Fibroblast of the aortic adventitia (primary cell): ENCODE measurements at regions not wholly inside any gene's neighbourhood (a gene's known extent, or its start where the extent isn't known, plus 50 kb on each side); places are given as distances from the start of the nearest gene placed in this dataset.

Source experiments
- DNase-seq: peaks from one replicate; pipeline ENCODE4 v3.0.0-alpha.2; 2010; ENCODE audit warnings: low read depth
- H3K4me3 ChIP-seq: 2 replicates; pipeline ENCODE4 v1.5.1; 2011; ENCODE audit warnings: low read depth, mild to moderate bottlenecking, control low read depth, low read length, moderate library complexity
- CTCF ChIP-seq: IDR thresholded peaks from 2 replicates; pipeline ENCODE4 v1.5.1; 2011; ENCODE audit warnings: mild to moderate bottlenecking, low read length, control low read depth, inconsistent platforms; ENCODE audit not compliant: insufficient read depth

- H3K4me3 ChIP-seq, result no peak overlapping the region
- TF ChIP-seq CTCF, result no peak
- no peak for DNase-seq
Observed at GRCh38 chr3:20608054-20608738, 422.2 kb upstream of the SGO1 start.

GRCh38 chr3:20604659-20605058 lies 418.7 kb upstream of the SGO1 start:
- H3K4me3 ChIP-seq, result no peak overlapping the region
- no peak for DNase-seq
- no peak for TF ChIP-seq CTCF

- no peak for TF ChIP-seq CTCF
- no peak for DNase-seq
- no peak overlapping the region for H3K4me3 ChIP-seq
Observed at GRCh38 chr3:20589275-20589674, 403.3 kb upstream of the SGO1 start.

GRCh38 chr3:20588781-20589180 lies 402.8 kb upstream of the SGO1 start:
- DNase-seq, result no peak
- no peak for TF ChIP-seq CTCF
- no peak overlapping the region for H3K4me3 ChIP-seq

- no peak for DNase-seq
- no peak for TF ChIP-seq CTCF
- no peak overlapping the region for H3K4me3 ChIP-seq
Observed at GRCh38 chr3:20583648-20584047, 397.6 kb upstream of the SGO1 start.

- no peak for TF ChIP-seq CTCF
- H3K4me3 ChIP-seq, result no peak overlapping the region
- DNase-seq, result peak; percentile 60
Observed at GRCh38 chr3:20576228-20576627, 390.2 kb upstream of the SGO1 start.

- TF ChIP-seq CTCF, result no peak
- peak; percentile 87 for DNase-seq
- no peak overlapping the region for H3K4me3 ChIP-seq
Observed at GRCh38 chr3:20575146-20575545, 389.1 kb upstream of the SGO1 start.
